Inferior parietal cortex (tissue), 1 donor: ENCODE measurements at regions not wholly inside any gene's neighbourhood (a gene's known extent, or its start where the extent isn't known, plus 50 kb on each side); places are given as distances from the start of the nearest gene placed in this dataset.

Experiments used
- DNase-seq: peaks from one replicate; pipeline ENCODE4 v3.0.0-alpha.2; 2016; ENCODE audit errors: extremely low spot score

GRCh38 chr10:47077941-47078340, 166.7 kb downstream of the PTPN20 start:
- no peak for DNase-seq

DNA sequence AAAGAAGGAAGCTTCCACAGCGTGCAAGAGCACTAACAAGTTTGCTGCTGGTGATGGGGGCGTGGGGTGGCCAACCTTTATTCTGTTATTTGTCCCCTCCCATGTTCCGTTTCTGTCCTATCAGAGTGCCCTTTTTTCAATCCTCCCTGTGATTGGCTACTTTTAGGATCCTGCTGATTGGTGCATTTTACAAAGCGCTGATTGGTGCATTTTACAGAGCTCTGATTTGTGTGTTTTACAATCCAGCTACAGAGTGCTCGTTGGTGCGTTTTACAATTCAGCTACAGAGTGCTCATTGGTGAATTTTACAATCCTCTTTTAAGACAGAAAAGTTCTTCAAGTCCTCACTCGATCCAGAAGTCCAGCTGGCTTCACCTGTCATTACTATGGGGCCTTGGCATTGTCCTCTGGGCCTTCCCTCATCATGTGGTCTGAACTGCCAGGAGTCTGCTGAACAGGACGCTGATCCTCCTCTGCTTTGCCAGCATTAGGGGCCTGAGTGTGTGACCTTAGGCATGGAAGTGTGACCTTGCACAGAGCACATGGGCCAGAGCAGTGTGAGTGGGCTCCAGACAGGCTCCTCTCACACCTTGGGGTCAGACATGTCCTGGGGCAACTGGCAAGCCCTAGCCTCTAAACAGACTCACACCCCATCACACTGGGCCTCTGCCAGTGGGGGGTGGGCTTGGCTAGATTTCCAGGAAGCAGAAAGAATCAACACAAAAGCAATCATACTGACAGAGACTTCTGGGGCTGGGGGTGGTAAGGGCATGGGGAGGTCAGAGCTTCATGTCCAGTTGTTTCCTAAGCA, 167.4 kb downstream of the PTPN20 start:
- no peak for DNase-seq

DNA sequence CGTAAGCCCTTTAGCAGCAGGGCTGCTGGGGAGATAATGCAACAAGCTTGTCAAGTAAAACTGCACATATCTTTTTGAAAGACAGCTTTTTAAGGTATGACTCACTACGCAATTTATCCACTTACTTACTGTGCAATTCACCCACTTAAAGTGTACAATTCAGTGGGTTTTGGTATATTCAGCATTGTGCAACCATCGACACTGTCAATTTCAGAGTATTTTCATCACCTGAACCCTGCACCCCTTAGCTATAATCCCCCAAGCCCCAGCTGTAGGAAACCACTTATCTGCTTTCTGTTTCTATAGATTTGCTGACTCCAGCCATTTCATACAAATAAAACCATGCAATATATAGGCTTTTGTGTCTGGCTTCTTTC, 168.0 kb downstream of the PTPN20 start:
- no peak for DNase-seq

DNA sequence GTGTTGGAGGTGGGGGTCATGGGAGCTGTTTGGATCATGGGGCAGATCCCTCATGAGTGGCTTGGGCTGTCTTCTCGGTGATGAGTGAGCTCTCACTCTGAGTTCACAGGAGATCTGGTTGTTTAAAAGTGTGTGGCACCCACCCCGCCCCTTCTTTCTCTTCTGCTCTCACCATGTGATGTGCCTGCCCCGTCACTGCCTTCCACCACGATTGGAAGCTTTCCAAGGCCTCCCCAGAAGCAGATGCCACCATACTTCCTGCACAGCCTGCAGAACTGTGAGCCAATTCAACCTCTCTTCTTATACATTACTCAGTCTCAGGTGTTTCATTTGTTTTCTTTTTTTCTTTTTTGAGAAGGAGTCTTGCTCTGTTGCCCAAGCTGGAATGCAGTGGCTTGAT, 170.0 kb downstream of the PTPN20 start:
- DNase-seq: no peak

DNA sequence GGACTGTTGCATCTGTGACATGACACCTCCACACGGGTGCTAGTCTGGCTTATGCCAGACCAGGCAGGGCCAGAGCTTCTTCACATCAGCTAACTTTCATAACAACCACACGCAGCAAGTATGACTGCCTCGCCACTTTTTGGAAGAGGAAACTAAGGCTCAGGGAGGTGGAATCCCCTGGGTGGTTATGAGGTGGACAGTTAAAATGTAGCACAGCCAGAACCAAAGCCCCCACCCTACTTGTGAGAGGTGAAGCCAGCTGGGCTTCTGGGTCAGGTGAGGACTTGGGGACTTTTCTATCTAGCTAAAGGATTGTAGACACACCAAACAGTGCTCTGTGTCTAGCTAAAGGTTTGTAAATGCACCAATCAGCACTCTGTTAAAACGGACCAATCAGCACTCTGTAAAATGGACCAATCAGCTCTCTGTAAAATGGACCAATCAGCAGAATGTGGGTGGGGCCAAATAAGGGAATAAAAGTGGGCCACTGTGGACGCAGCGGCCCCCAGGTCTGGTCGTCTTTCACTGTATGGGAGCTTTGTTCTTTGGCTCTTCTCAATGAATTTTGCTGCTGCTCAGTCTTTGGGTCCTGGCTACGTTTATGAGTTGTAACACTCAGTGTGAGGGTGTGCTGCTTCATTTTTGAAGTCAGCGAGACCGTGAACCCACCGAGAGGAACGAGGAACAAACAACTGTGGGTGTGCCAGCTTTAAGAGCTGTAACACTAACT, 171.0 kb downstream of the PTPN20 start:
- no peak for DNase-seq

DNA sequence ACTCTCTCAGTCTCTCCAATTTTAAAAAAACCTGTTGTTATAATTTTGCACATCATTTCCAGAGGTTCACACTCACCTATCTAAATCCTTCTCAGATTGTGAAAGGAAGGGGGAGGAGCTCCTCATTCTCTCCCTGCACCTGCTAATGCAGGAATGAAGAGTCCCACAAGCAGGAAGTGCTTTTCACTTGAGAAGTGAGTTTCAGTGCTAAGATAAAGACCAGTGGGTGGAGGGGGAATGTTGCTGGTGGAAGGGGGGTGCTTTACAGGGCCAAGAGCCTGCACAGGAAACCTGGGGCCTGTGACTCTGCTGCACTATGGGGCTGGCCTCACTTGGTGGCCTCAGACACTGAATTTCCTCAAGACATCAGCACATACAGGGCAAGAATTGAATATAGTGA, 176.4 kb downstream of the PTPN20 start:
- DNase-seq: no peak

GRCh38 chr10:47088656-47089354, 177.6 kb downstream of the PTPN20 start:
- no peak for DNase-seq

- no peak for DNase-seq
Measured at GRCh38 chr10:47090042-47090441, 178.8 kb downstream of the PTPN20 start.

GRCh38 chr10:47090903-47091302, 179.7 kb downstream of the PTPN20 start:
- DNase-seq: no peak

GRCh38 chr10:47091421-47091820, 180.2 kb downstream of the PTPN20 start:
- no peak for DNase-seq

- no peak for DNase-seq
Measured at GRCh38 chr10:47092376-47092775, 181.1 kb downstream of the PTPN20 start.

- no peak for DNase-seq
Measured at GRCh38 chr10:47092831-47093230, 181.6 kb downstream of the PTPN20 start.

GRCh38 chr10:47094126-47094525, 182.9 kb downstream of the PTPN20 start:
- DNase-seq: no peak

DNA sequence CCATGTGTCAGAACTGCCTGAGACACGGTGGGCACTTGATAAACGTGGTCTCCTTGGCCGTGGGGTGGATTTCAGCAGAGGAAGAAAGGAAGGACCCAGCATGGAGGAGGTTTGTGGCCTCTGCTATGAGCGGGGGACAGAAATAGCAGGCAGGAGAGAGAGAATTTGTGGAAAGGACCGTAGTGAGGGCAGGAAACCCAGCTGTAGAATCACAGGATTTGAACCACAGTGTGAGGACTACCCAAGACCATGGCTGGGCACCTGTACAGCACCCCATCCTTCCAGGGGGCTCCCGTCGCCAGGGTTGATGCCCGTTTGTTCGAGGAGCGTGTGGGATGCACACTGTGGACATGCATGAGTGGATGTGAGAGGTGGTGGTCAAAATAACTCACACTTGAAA, 183.4 kb downstream of the PTPN20 start:
- DNase-seq: no peak

DNA sequence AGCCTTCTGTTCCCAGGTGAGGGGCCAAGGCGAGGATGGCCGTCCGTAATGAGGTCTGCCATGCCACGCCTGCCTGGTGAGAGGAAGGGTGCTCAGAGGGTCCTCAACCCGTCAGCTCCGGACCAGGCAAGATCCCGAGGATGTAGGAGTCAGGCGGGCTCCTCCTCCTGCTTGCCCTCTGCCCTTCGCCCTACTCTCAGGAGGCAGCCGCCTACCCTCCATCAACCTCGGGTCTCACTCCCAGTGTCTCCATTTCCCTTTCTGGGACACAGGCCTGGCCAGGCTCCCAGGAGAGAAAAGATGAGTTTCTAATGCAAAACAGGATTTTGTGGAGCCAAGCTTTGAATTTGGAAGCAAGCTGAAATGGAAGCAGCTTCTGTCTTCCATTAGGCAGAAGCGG, 184.0 kb downstream of the PTPN20 start:
- DNase-seq: no peak

DNA sequence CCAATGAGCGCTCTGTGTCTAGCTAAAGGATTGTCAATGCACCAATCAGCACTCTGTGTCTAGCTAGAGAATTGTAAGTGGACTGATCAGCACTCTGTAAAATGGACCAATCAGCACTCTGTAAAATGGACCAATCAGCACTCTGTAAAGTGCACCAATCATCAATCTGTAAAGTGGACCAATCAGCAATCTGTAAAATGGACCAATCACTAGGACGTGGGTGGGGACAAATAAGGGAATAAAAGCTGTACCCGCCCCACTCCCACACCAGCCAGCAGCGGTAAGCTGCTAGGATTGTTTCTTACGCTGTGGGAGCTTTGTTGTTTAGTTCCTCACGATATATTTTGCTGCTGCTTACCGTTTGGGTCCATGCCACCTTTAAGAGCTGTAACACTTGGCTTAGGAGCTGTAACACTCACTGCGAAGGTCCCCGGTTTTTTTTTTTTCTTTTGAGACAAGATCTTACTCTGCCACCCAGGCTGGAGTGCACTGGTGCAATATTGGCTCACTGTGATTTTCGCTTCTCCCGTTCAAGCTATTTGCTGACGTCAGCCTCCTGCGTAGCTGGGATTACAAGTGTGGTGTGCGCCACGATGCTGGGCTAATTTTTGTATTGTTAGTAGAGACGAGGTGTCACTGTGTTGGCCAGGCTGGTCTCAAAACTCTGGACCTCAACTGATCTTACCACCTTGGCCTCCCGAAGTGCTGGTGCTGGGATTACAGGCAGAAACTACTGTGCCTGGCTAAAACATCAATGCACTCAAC, 184.8 kb downstream of the PTPN20 start:
- DNase-seq: no peak

GRCh38 chr10:47098238-47098637, 187.0 kb downstream of the PTPN20 start:
- no peak for DNase-seq

GRCh38 chr10:47098964-47099363, 187.7 kb downstream of the PTPN20 start:
- no peak for DNase-seq

DNA sequence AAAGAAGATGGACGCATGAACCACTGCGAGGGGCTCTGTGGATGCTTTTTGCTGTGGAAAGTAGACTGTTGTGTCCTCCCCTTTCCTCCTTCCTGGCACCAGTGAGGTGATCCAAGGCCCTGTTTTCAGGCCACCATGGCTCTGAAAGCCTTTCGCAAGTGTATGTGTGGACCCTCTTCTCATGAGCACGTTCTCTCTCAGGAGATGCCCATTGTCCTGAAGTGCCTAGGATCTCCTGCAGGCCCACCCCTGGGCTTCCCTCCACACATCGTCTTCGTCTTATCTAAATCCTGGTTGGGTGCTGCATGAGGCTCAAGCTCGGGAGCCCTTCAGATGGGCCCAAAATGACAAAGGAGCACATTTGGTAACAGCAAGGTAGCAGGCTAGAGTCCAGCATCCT, 188.2 kb downstream of the PTPN20 start:
- DNase-seq: no peak

GRCh38 chr10:47101196-47101595, 190.0 kb downstream of the PTPN20 start:
- DNase-seq: no peak

DNA sequence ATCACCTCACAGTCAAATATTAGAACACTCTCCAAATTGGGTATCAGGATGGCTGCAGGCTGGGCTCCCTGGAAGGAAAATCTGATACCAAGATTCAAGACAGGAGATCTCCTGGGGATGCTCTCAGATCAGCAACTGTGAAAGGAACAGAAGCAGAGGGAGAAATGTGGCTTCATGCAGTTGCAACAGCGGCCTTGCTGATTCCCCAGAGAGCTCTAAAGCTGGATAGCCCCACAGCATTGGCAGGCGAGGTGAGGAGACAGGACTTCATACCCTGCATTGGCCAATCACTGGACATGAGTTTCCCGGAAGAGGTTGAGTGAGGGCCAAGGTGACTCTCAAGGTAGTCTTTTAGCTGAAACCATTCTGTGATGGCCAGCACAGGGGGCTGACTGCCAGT, 190.6 kb downstream of the PTPN20 start:
- DNase-seq: no peak

DNA sequence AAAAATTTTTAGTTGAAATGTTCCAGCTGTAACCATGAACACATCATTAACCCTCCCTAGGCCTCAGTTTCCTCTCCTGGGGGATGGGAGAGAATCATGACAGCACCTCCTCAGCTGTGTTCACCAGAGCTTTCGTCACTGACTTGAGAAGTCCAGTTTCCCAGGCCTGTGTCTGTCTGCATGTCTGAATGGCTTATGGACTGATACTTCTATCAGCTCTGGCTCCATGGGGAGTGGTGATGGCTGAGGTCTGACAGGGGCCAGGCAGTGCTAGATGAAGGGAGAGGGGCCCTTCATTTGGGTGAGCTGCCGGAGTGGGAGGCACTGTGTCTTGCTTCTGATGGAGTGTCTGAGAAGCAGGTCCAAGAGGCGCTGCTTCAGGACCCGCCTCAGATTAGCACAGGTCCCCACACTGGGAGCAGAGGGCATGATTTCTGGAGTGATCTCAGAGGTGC, 192.9 kb downstream of the PTPN20 start:
- DNase-seq: no peak
